ENCODE measurements at regions not wholly inside any gene's neighbourhood (a gene's known extent, or its start where the extent isn't known, plus 50 kb on each side); places are given as distances from the start of the nearest gene placed in this dataset.

GRCh38 chr10:61059636-61060035, 115.7 kb upstream of the RHOBTB1 start:
- POLR2A ChIA-PET: no interaction called here
- no peak for DNase-seq (ENCODE audit: low read depth, low spot score)
- CTCF ChIA-PET: no interaction called here
- TF ChIP-seq CTCF (IDR thresholded peaks at IDR 0.05; ENCODE audit: insufficient read depth, low read length, missing control alignments): no peak
- H3K4me3 ChIP-seq (ENCODE audit: low read depth, low read length): no peak overlapping the region

- POLR2A ChIA-PET: no interaction called here
- no peak for TF ChIP-seq CTCF (IDR thresholded peaks at IDR 0.05; ENCODE audit: insufficient read depth, low read length, missing control alignments)
- CTCF ChIA-PET: interaction anchor here (1.3 kb wide), 1 partner anchor 138 kb away, joined by 3 read pairs; no protein-coding TSS in a partner anchor
- no peak for DNase-seq (ENCODE audit: low read depth, low spot score)
- H3K4me3 ChIP-seq (ENCODE audit: low read depth, low read length): no peak overlapping the region
Observed at GRCh38 chr10:61052469-61053205, 108.7 kb upstream of the RHOBTB1 start.

GRCh38 chr10:61051344-61051743, 107.4 kb upstream of the RHOBTB1 start:
- ChIA-PET POLR2A (no interaction called here), CTCF (no interaction called here)
- no peak for DNase-seq (ENCODE audit: low read depth, low spot score)
- no peak for TF ChIP-seq CTCF (IDR thresholded peaks at IDR 0.05; ENCODE audit: insufficient read depth, low read length, missing control alignments)
- H3K4me3 ChIP-seq (ENCODE audit: low read depth, low read length): no peak overlapping the region

GRCh38 chr10:61050120-61050745, 106.2 kb upstream of the RHOBTB1 start:
- POLR2A ChIA-PET: no interaction called here
- no peak for TF ChIP-seq CTCF (IDR thresholded peaks at IDR 0.05; ENCODE audit: insufficient read depth, low read length, missing control alignments)
- DNase-seq (ENCODE audit: low read depth, low spot score): no peak
- no peak overlapping the region for H3K4me3 ChIP-seq (ENCODE audit: low read depth, low read length)
- CTCF ChIA-PET: no interaction called here

- CTCF ChIA-PET: interaction anchor here (1.0 kb wide), 1 partner anchor 92 kb away, joined by 3 read pairs; no protein-coding TSS in a partner anchor
- POLR2A ChIA-PET: no interaction called here
- H3K4me3 ChIP-seq (ENCODE audit: low read depth, low read length): no peak overlapping the region
- TF ChIP-seq CTCF (IDR thresholded peaks at IDR 0.05; ENCODE audit: insufficient read depth, low read length, missing control alignments): no peak
- no peak for DNase-seq (ENCODE audit: low read depth, low spot score)
Observed at GRCh38 chr10:61049386-61049785, 105.4 kb upstream of the RHOBTB1 start.

GRCh38 chr10:61047788-61048560, 104.0 kb upstream of the RHOBTB1 start:
- DNase-seq (ENCODE audit: low read depth, low spot score): no peak
- no peak for TF ChIP-seq CTCF (IDR thresholded peaks at IDR 0.05; ENCODE audit: insufficient read depth, low read length, missing control alignments)
- CTCF ChIA-PET: interaction anchor here (1.0 kb wide), 2 partner anchors 15 to 23 kb away, joined by 3 to 4 read pairs; no protein-coding TSS in a partner anchor
- H3K4me3 ChIP-seq (ENCODE audit: low read depth, low read length): no peak overlapping the region
- POLR2A ChIA-PET: no interaction called here

Data from AG04449 (cell line).